Activated naive CD4-positive, alpha-beta T cell (primary cell): ENCODE measurements at regions not wholly inside any gene's neighbourhood (a gene's known extent, or its start where the extent isn't known, plus 50 kb on each side); places are given as distances from the start of the nearest gene placed in this dataset.

Experiments
- DNase-seq, 4 experiments: peaks; one replicate each; lab custom pipeline; 2025; lab: John Stamatoyannopoulos, UW

GRCh38 chr5:96035796-96036195, 74.1 kb upstream of the ELL2 start:
- DNase-seq = no peak

DNA sequence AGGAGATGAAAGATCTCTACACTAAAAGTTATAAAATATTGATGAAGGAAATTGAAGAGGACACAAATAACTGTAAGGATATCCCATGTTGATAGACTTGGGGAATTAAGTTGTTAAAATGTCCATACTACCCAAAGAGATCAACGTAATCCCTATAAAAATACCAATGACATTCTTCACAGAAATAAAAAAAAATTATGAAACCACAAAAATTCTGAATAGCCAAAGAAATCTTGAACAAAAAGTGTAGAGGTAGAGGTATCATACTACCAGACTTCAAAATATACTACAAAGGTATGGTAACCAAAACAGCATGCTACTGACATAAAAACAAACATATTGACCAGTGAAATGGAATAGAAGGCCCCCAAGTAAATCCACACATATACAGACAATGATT, 71.5 kb upstream of the ELL2 start:
- DNase-seq = no peak

- no peak for DNase-seq
Measured at GRCh38 chr5:96031811-96032261, 70.2 kb upstream of the ELL2 start.

DNA sequence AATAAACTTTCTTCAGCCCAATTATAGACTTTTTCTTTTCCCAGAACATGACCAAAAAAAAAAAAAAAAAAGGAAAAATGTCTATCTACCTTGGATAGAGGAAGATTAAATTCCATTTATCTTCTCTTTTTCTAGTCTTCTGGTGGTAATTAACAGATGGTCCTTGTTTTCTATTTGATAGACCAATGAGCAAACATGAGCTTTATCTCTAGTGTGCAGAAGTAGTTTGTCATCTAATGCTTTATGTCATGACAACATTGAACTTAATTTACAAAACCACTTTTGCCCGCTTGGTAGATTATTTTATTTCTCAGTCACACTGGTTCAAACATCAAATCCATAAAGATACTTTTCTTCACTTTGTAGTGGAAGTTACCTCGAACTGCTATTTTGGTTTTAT, 69.5 kb upstream of the ELL2 start:
- no peak for DNase-seq

DNA sequence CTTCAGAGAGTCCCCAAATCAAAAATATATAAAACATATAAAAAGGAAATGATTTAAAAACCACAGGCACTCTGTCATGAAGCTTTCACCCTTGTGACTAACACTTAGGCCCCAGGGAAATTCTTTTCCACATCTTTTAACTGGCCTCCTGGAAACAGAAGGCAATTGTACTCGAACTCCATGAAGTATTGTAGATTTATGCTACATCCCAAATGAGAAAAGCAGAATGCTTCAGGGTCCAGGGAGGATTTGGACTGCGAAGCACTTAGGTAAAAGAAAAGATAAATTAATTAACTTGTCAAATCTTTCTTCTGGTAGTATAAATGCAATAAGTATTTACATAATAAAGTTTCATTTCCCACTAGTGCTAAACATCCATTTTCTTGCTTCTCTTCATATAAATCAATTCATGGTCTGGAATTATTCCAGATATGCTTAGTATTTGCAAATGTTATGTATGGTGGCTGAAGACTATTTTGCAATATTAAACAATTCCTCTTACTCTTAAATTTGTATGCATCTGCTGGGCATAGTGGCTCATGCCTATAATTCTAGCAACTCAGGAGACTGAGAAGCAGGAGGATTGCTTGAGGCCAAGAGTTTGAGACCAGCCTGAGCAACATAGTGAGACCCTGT, 64.9 kb upstream of the ELL2 start:
- no peak for DNase-seq

DNA sequence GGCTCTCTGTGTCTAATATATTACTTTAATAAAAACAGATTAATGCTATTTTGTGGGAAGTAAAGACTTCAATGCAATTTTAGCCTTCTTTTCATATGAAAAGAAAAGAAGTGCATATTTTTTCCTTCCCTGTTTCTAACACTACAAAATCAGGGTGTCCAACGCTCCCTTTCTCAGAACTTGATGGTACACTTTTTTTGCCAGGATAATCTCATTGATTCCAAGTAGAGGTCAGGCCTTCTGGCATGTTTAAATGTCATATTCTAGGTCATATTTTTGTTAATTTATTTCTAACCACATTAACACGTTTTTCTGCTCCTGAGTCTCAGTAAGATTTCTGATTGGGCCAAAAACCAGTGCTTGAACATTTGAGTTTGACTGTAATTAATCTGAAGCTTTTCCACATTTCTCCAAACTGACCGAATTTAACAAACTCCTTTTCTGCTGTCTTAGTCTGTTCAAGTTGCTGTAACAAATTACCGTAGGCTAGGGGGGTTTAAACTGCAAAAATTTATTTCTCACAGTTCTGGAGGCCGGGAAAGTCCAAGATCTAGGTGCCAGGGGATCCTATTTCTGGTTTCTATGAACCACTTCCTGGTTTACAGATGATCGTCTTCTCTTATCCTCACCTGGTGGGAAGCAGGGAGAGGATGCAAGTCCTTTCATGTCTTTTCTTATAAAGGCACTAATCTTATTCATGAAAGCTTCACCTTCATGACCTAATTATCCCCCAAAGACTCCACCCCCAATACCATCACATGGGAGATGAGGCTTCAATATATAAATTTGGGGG, 63.2 kb upstream of the ELL2 start:
- no peak for DNase-seq

GRCh38 chr5:96023518-96023917, 61.9 kb upstream of the ELL2 start:
- DNase-seq = no peak

- DNase-seq = no peak
Measured at GRCh38 chr5:96022971-96023370, 61.3 kb upstream of the ELL2 start.

DNA sequence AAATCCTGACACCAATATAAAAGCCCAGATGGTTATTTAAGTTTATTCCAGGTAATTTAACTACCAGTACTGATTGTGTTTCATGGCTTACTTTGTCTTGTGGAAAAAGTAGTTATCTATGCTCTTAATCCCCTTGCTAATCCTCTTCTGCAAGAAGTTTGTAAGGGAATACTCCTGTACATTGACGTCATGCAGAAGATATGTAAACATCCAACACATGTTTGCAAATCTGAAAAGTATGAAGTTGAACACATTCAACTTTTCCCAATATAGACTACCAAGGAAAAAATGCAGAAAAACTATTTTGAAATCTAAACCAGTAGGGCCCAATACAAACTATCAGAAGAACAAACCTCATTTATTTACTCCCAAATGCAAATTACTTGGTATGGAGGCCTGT, 56.3 kb upstream of the ELL2 start:
- no peak for DNase-seq

DNA sequence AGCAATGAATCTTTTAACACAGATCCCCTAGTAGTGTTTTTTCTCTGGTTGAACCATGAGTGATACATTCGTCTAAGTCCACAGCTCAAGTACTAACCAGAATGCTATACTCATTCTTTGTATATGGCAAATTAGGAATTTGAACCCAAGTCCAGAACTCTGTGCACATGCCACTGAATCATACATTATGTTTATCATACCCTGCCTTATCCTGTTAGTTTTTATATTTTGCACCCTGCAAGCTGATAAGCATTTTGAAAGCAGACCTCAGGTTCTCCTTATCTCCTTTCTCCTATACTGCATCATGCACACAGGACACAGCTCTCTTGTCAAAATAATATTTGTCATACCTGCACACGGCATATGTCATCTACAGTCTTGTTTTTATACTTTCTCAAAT, 54.6 kb upstream of the ELL2 start:
- DNase-seq = no peak

- DNase-seq = no peak
Measured at GRCh38 chr5:96015709-96016108, 54.1 kb upstream of the ELL2 start.

DNA sequence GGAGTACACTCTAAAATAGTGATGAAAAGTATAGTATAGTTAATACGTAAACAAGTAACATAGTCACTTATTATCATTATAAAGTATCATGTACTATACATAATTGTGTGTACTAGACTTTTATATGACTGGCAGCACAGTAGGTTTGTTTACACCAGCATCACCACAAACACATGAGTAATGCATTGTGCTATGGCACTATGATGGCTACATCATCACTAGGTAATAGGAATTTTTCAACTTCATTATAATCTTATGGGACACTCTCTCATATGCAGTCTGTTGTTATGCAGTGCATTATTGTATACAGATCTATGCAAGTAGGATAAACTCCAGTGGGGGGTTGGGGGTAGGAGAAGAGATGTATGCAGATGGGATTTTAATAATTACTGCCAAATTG, 52.7 kb upstream of the ELL2 start:
- no peak for DNase-seq

DNA sequence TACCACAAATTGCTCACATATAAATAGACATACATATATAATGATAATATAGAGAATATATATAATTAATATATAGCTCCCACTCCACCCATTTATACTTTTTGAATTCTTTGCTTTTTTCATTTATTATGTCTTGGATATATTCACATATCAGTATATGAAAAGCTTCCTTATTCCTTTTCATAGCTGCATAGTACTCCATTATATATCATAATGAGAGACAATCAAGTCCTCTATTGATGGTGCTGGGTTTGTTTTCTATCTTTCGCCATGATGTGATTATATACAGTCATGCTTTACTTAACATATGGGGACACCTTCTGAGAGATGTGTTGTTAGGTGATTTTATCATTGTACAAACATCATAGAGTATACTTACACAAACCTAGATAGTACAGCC, 51.6 kb upstream of the ELL2 start:
- no peak for DNase-seq

GRCh38 chr5:96012399-96012798, 50.7 kb upstream of the ELL2 start:
- no peak for DNase-seq
